Hepatocyte (in vitro differentiated cells): ENCODE measurements at regions not wholly inside any gene's neighbourhood (a gene's known extent, or its start where the extent isn't known, plus 50 kb on each side); places are given as distances from the start of the nearest gene placed in this dataset.

Experiments
- EZH2 ChIP-seq: fragments of 200-600 bp; sonication (generic); IDR thresholded peaks from 2 replicates; pipeline ENCODE4 v1.6.1; 2016; ENCODE audit warnings: antibody characterized with exemption, mild to moderate bottlenecking, borderline replicate concordance
- EZH2phosphoT487 ChIP-seq: fragments of 200-600 bp; sonication (generic); IDR thresholded peaks from one replicate; pipeline ENCODE4 v1.6.1; 2018; ENCODE audit warnings: antibody characterized with exemption, mild to moderate bottlenecking, low read depth, moderate library complexity; ENCODE audit not compliant: unreplicated experiment, severe bottlenecking
- TF ChIP-seq, protein P1 (sequence below): fragments of 200-600 bp; sonication (generic); IDR thresholded peaks from 2 replicates; pipeline ENCODE4 v1.5.1; 2016; ENCODE audit warnings: antibody characterized with exemption, mild to moderate bottlenecking; ENCODE audit not compliant: poor library complexity

DNA sequence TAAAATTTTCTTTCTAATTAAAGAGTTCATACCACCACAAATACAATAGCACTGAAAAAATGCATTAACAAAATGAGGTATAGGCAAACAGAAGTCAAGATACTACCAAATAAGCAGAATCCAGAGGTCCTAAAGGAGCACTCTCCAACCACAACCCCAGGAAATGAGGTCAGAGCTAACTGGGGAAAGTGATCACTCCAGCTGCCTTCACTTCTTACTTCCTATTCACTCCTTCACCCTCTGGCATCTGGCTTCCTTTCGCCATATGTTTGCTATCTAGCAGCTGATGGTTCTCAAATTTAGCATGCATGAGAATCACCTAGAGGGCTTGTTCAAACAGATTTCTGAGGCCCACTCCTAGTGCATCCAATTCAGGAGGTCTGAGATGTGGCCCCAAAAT, 212.6 kb upstream of the ACVR2A start:
- TF ChIP-seq, protein P1, sequence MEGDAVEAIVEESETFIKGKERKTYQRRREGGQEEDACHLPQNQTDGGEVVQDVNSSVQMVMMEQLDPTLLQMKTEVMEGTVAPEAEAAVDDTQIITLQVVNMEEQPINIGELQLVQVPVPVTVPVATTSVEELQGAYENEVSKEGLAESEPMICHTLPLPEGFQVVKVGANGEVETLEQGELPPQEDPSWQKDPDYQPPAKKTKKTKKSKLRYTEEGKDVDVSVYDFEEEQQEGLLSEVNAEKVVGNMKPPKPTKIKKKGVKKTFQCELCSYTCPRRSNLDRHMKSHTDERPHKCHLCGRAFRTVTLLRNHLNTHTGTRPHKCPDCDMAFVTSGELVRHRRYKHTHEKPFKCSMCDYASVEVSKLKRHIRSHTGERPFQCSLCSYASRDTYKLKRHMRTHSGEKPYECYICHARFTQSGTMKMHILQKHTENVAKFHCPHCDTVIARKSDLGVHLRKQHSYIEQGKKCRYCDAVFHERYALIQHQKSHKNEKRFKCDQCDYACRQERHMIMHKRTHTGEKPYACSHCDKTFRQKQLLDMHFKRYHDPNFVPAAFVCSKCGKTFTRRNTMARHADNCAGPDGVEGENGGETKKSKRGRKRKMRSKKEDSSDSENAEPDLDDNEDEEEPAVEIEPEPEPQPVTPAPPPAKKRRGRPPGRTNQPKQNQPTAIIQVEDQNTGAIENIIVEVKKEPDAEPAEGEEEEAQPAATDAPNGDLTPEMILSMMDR = no peak
- TF ChIP-seq EZH2 = no peak
- TF ChIP-seq EZH2phosphoT487 = no peak
